HL-60 (cell line): ENCODE measurements at regions not wholly inside any gene's neighbourhood (a gene's known extent, or its start where the extent isn't known, plus 50 kb on each side); places are given as distances from the start of the nearest gene placed in this dataset.

ENCODE experiments used
- POLR2AphosphoS5 ChIP-seq: IDR thresholded peaks from 2 replicates; pipeline ENCODE4 v1.6.1; 2012; ENCODE audit warnings: low read depth
- TF ChIP-seq, protein P1 (sequence below): IDR thresholded peaks from one replicate; pipeline ENCODE4 v1.5.1; 2011; ENCODE audit warnings: low read length, control low read depth, inconsistent platforms; ENCODE audit not compliant: insufficient read depth

DNA sequence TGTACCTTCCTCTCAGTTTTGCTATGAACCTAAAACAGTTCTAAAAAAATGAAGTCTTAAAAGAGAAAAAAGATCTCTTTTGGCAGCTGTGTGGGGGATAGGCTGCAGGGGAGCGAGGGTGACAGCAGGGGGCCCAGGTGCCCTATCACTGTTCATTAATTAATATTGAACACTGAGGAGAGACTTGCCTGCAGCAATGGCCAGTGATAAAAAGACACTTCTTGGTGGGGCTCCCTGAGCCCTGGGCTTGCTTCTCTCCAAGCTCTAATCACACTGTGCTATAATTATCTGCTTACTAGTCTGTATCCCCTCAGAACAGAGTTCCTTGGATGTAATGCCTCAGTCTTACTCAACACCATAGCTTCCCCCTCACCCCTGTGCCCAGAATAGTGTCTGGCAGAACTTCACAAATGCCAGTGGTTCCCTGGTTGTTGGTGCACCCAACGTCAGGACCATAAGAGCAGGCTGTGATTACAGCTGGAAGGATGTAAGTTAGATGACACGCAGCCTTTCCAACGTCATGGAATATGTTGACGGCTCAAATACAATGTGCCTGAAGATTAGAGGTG is 52.0 kb upstream of the IRX6 start:
- TF ChIP-seq, protein P1, sequence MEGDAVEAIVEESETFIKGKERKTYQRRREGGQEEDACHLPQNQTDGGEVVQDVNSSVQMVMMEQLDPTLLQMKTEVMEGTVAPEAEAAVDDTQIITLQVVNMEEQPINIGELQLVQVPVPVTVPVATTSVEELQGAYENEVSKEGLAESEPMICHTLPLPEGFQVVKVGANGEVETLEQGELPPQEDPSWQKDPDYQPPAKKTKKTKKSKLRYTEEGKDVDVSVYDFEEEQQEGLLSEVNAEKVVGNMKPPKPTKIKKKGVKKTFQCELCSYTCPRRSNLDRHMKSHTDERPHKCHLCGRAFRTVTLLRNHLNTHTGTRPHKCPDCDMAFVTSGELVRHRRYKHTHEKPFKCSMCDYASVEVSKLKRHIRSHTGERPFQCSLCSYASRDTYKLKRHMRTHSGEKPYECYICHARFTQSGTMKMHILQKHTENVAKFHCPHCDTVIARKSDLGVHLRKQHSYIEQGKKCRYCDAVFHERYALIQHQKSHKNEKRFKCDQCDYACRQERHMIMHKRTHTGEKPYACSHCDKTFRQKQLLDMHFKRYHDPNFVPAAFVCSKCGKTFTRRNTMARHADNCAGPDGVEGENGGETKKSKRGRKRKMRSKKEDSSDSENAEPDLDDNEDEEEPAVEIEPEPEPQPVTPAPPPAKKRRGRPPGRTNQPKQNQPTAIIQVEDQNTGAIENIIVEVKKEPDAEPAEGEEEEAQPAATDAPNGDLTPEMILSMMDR: no peak
- no peak for TF ChIP-seq POLR2AphosphoS5
